T-cell (primary cell): ENCODE measurements at regions not wholly inside any gene's neighbourhood (a gene's known extent, or its start where the extent isn't known, plus 50 kb on each side); places are given as distances from the start of the nearest gene placed in this dataset.

Source experiments
- ATAC-seq, 4 experiments: fragments of 200-7000 bp in 3 of 4; fragments of 150-1000 bp in 1 of 4; cut with Tn5 transposase; replicated peaks in 1 of 4; 1 replicate in 3 of 4; 2 replicates in 1 of 4; pipeline ENCODE4 v1.10.0; 2021; ENCODE audit warnings: moderate library complexity in 3 of 4, mild to moderate bottlenecking in 2 of 4, moderate number of reproducible peaks in 1 of 4
- CTCF ChIA-PET, 2 donors: fragments of 300-600 bp; sonication (Branson Sonifier 250); formaldehyde crosslinking; loops; one replicate each; lab custom pipeline; 2022; ENCODE audit warnings: antibody characterized with exemption in 2 of 2; lab: Charles Lee
- POLR2A ChIA-PET, 2 donors: fragments of 300-600 bp; sonication (Branson Sonifier 250); formaldehyde crosslinking; loops; one replicate each; lab custom pipeline; 2022; ENCODE audit warnings: antibody characterized with exemption in 2 of 2; lab: Charles Lee
- DNase-seq, 35 experiments: peaks; one replicate each; pipeline versions ENCODE4 v3.0.0 to v3.0.0-alpha.2; 2013 to 2023
- H3K27ac ChIP-seq: one replicate; pipeline ENCODE4 v1.5.1; 2013; ENCODE audit warnings: low read length
- H3K27me3 ChIP-seq, 2 experiments: replicated peaks in 1 of 2; 1 replicate in 1 of 2; 2 replicates in 1 of 2; pipeline versions ENCODE4 v1.6.1 to v1.7.0; 2013; ENCODE audit warnings: low read length in 1 of 2, mixed read lengths in 1 of 2; ENCODE audit not compliant: control insufficient read depth in 2 of 2, insufficient read depth in 2 of 2; ENCODE audit errors: extremely low read depth in 1 of 2
- H3K36me3 ChIP-seq, 2 donors: 1 replicate in 1 of 2; 2 replicates in 1 of 2; pipeline versions ENCODE4 v1.6.1 to v1.7.0; 2013; ENCODE audit warnings: low read length in 1 of 2; ENCODE audit not compliant: control insufficient read depth in 2 of 2, insufficient read depth in 1 of 2; ENCODE audit errors: extremely low read depth in 1 of 2
- H3K4me1 ChIP-seq, 2 experiments: 1 replicate in 1 of 2; 2 replicates in 1 of 2; pipeline versions ENCODE4 v1.6.1 to v1.7.0; 2013; ENCODE audit warnings: low read length in 2 of 2, mixed read lengths in 1 of 2; ENCODE audit not compliant: insufficient read depth in 2 of 2, control insufficient read depth in 1 of 2; ENCODE audit errors: extremely low read depth in 1 of 2
- H3K4me3 ChIP-seq, 2 donors: 1 replicate in 1 of 2; 2 replicates in 1 of 2; pipeline versions ENCODE4 v1.5.1 to v1.7.0; 2013; ENCODE audit warnings: mild to moderate bottlenecking in 2 of 2, low read length in 1 of 2, moderate library complexity in 1 of 2; ENCODE audit not compliant: control insufficient read depth in 1 of 2; ENCODE audit errors: extremely low read depth in 1 of 2
- H3K9me3 ChIP-seq: 2 replicates; pipeline ENCODE4 v1.7.0; 2013
- H3K27ac Mint-ChIP-seq, 2 donors: one replicate each; pipeline ENCODE4 v1.8.0; 2020 to 2021; ENCODE audit warnings: mild to moderate bottlenecking in 2 of 2, mixed read lengths in 2 of 2
- H3K27me3 Mint-ChIP-seq, 2 donors: one replicate each; pipeline ENCODE4 v1.8.0; 2021 to 2022; ENCODE audit warnings: mixed read lengths in 2 of 2
- H3K36me3 Mint-ChIP-seq: one replicate; pipeline ENCODE4 v1.8.0; 2021; ENCODE audit warnings: mixed read lengths
- H3K4me1 Mint-ChIP-seq, 3 donors: one replicate each; pipeline ENCODE4 v1.8.0; 2020 to 2022; ENCODE audit warnings: mixed read lengths in 3 of 3, mild to moderate bottlenecking in 1 of 3
- H3K4me3 Mint-ChIP-seq, 3 donors: one replicate each; pipeline ENCODE4 v1.8.0; 2020 to 2022; ENCODE audit warnings: mild to moderate bottlenecking in 3 of 3, mixed read lengths in 3 of 3, moderate library complexity in 3 of 3
- H3K9me3 Mint-ChIP-seq, 3 donors: one replicate each; pipeline ENCODE4 v1.8.0; 2020 to 2022; ENCODE audit warnings: mixed read lengths in 3 of 3
- WGBS: methylation state at CpG from one replicate; pipeline ENCODE4 v1.1.5; 2013; ENCODE audit warnings: missing lambda C conversion rate; ENCODE audit not compliant: insufficient coverage; 5-methylcytosine and 5-hydroxymethylcytosine counted together

DNA sequence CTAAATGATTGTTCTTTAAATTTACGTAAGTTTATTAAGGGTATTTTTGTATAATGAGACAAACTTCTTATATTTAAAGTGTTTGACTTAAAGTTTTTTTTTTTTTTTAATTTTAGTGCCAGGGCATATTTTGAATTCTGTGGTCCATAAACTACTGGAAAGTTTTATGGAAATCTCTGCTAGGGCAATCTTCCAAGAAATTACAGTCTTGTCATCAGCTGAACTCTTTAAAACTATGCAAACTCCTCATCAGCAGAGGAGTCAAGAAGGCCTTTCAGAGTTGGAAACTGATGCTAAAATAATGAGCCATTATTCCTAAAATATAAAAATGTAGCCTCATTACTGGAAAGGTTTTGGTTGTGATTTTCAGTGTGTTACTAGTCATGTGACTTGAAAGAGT, 1201.9 kb downstream of the BRINP3 start:
- Mint-ChIP-seq H3K27me3 (no peaks in the 10 kb centered on the region), H3K27ac (no peak overlapping the region), H3K36me3 (no peaks in the 10 kb centered on the region), H3K9me3 (peaks cover 0 to 28% (median 6%) of the 10 kb centered on the region in 3 donors), H3K4me1 (no peaks in the 10 kb centered on the region), H3K4me3 (no peak overlapping the region)
- WGBS = no CpG with 5 or more reads among the region's 1 CpG
- Histone ChIP-seq H3K36me3 (no peaks in the 10 kb centered on the region), H3K27ac (no peak overlapping the region), H3K4me3 (no peak overlapping the region), H3K9me3 (no peaks in the 10 kb centered on the region), H3K4me1 (no peaks in the 10 kb centered on the region), H3K27me3 (no peaks in the 10 kb centered on the region)
- DNase-seq (no peak), ATAC-seq (no peak)
- POLR2A ChIA-PET = no interaction called here
- CTCF ChIA-PET = no interaction called here

DNA sequence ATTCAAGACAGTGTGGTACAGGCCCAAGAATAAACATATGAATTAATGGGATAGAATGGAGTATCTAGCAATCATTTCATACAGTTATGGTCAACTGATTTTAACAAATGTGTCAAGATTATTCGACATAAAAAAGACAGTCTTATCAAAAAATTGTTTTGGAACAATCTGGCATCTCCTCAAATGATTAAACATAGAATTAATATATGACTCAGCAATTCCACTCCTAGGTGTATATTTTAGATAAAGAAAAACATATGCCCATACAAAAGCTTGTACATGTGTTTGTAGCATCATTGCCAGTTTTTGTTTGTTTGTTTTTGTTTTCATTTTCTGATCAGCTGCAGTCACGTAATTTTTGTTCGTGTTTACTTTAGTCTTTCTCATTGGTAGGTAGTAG, 1188.3 kb downstream of the BRINP3 start:
- H3K4me1 Mint-ChIP-seq = no peaks in the 10 kb centered on the region
- no peak overlapping the region for H3K27ac Mint-ChIP-seq
- no peaks in the 10 kb centered on the region for H3K27me3 Mint-ChIP-seq
- H3K36me3 Mint-ChIP-seq = no peaks in the 10 kb centered on the region
- H3K4me3 Mint-ChIP-seq = no peak overlapping the region
- Histone ChIP-seq H3K4me1 (no peaks in the 10 kb centered on the region), H3K4me3 (no peak overlapping the region), H3K36me3 (no peaks in the 10 kb centered on the region), H3K9me3 (no peaks in the 10 kb centered on the region), H3K27me3 (no peaks in the 10 kb centered on the region), H3K27ac (no peak overlapping the region)
- WGBS = no CpG with 5 or more reads among the region's 3 CpGs
- ChIA-PET CTCF (no interaction called here), POLR2A (no interaction called here)
- ATAC-seq = no peak
- peaks cover 3 to 20% (median 20%) of the 10 kb centered on the region in 3 donors for H3K9me3 Mint-ChIP-seq
- no peak for DNase-seq

DNA sequence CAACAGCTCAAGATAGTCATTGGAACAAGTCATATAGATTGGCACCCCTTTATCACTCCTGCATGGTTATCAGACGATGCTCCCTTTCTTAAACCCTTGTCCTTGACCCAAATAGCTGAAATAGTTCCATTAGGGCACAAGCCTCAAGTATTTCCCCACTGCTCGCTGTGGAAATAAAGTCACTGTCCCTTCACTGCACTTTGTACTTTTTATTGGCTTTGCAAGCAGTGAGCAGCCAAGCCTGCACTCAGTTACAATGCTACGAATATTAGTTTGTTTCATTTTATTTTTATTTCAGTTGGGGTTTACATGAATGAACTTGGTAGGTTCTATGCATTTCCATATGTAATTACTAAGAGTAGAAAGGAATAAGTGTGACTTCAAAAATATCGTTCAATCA, 1176.4 kb downstream of the BRINP3 start:
- WGBS = 73% methylated on average over 2 of the region's 4 CpGs
- Histone ChIP-seq H3K4me3 (no peak overlapping the region), H3K4me1 (no peaks in the 10 kb centered on the region), H3K27ac (no peak overlapping the region), H3K9me3 (no peaks in the 10 kb centered on the region), H3K36me3 (no peaks in the 10 kb centered on the region), H3K27me3 (no peaks in the 10 kb centered on the region)
- DNase-seq = no peak
- Mint-ChIP-seq H3K4me3 (no peak overlapping the region), H3K4me1 (no peaks in the 10 kb centered on the region), H3K9me3 (peaks cover 12 to 18% (median 15%) of the 10 kb centered on the region in 3 donors), H3K27ac (no peak overlapping the region), H3K27me3 (no peaks in the 10 kb centered on the region), H3K36me3 (no peaks in the 10 kb centered on the region)
- ChIA-PET POLR2A (no interaction called here), CTCF (no interaction called here)
- ATAC-seq = no peak

DNA sequence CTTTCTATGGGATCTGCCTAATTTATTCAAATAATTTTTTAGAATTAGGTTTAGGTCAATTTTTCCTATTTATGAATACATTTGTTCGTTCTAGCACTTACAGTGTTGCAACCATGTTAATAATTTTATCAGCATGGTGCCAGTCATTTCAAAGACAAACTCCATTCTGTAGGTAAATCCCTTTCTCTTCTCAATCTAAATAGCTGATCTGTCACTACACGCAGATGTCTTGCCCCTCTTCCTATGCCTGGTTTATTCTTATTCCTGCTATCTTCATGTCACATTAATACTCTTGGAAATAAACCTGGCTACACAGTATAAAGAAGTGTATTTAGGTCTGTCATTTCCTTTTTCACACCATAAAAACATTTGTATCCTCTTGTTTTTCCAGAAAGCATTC, 1172.4 kb downstream of the BRINP3 start:
- Mint-ChIP-seq H3K4me3 (no peak overlapping the region), H3K36me3 (no peaks in the 10 kb centered on the region), H3K9me3 (peaks cover 4 to 14% (median 5%) of the 10 kb centered on the region in 3 donors), H3K27me3 (no peaks in the 10 kb centered on the region), H3K4me1 (no peaks in the 10 kb centered on the region), H3K27ac (no peak overlapping the region)
- no peaks in the 10 kb centered on the region for H3K4me1 ChIP-seq
- no peak overlapping the region for H3K27ac ChIP-seq
- H3K27me3 ChIP-seq = no peaks in the 10 kb centered on the region
- no peak for DNase-seq
- H3K9me3 ChIP-seq = no peaks in the 10 kb centered on the region
- H3K36me3 ChIP-seq = no peaks in the 10 kb centered on the region
- POLR2A ChIA-PET = no interaction called here
- H3K4me3 ChIP-seq = no peak overlapping the region
- WGBS = 33% methylated on average over 1 of the region's 2 CpGs
- CTCF ChIA-PET = no interaction called here
- ATAC-seq = no peak

DNA sequence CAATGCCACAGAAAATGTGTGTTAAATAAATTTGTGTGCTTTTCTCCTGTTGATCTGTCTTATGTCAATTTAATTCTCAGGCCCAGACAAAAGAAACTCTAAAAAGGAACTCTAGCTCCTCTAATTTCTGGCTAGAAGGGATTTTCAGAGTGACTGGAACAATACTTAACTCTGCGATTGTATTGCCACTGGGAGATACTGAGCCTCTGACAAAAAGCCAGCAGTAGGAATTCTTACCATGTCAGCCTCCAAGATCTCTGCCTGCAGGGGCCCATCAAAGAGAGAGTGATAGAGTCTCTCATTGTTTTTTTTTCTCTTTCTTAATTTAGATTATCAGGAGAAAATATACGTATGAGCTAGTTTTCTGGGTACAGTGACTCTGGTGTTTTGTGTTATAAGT, 1165.7 kb downstream of the BRINP3 start:
- no peaks in the 10 kb centered on the region for H3K27me3 Mint-ChIP-seq
- Histone ChIP-seq H3K27ac (no peak overlapping the region), H3K27me3 (no peaks in the 10 kb centered on the region), H3K36me3 (no peaks in the 10 kb centered on the region), H3K4me3 (no peak overlapping the region), H3K4me1 (no peaks in the 10 kb centered on the region), H3K9me3 (no peaks in the 10 kb centered on the region)
- ChIA-PET CTCF (no interaction called here), POLR2A (no interaction called here)
- H3K9me3 Mint-ChIP-seq = peaks cover 5 to 29% (median 8%) of the 10 kb centered on the region in 3 donors
- no peaks in the 10 kb centered on the region for H3K36me3 Mint-ChIP-seq
- ATAC-seq = no peak
- DNase-seq = no peak
- WGBS = 100% methylated on average over 1 of the region's 2 CpGs
- H3K4me3 Mint-ChIP-seq = no peak overlapping the region
- no peaks in the 10 kb centered on the region for H3K4me1 Mint-ChIP-seq
- no peak overlapping the region for H3K27ac Mint-ChIP-seq

DNA sequence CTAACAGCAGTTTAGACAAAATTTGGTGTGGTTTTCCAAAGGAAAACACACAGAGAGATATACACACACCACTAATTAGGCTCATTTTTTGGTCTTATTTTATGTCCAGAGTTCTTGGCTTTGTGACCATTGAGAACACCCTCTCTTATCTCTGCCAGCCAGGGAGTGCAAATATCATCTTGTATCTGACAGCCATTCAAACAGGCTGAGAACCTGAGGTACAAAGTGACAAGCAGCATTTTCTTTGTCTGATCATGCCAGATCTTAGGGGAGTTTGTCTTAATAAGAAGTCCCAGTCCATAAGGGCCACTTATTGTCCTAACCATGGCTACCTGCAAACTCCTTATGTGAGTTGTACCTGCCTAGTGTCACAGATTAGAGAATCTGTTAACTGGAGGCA, 1165.2 kb downstream of the BRINP3 start:
- H3K36me3 Mint-ChIP-seq = no peaks in the 10 kb centered on the region
- no peak overlapping the region for H3K4me3 Mint-ChIP-seq
- no peaks in the 10 kb centered on the region for H3K4me1 ChIP-seq
- H3K4me3 ChIP-seq = no peak overlapping the region
- no peaks in the 10 kb centered on the region for H3K9me3 ChIP-seq
- H3K27me3 Mint-ChIP-seq = no peaks in the 10 kb centered on the region
- H3K9me3 Mint-ChIP-seq = peaks cover 5 to 29% (median 8%) of the 10 kb centered on the region in 3 donors
- ATAC-seq (no peak), DNase-seq (no peak)
- H3K27ac ChIP-seq = no peak overlapping the region
- no peaks in the 10 kb centered on the region for H3K27me3 ChIP-seq
- H3K4me1 Mint-ChIP-seq = no peaks in the 10 kb centered on the region
- H3K27ac Mint-ChIP-seq = no peak overlapping the region
- CTCF ChIA-PET = no interaction called here
- POLR2A ChIA-PET = no interaction called here
- H3K36me3 ChIP-seq = no peaks in the 10 kb centered on the region

DNA sequence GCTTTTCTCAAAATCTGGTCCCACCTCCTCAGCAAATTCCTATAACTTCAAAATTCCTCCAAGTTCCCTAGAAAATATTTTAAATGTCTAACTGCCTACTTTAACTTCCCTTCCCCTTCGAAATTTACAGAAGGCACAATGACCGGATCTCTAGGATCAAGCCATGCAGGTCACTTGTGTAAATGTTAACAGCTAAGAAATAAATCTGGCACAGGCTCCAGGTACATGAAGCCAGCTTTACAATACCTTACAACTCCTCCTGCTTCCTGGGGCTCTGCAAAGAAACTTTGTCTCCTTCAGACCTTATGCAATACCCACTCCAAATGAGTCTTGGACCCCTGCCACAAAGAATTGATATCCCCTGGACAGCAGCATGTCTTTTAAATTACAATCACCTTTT, 1164.2 kb downstream of the BRINP3 start:
- Mint-ChIP-seq H3K4me1 (no peaks in the 10 kb centered on the region), H3K27ac (no peak overlapping the region), H3K4me3 (no peak overlapping the region), H3K27me3 (no peaks in the 10 kb centered on the region), H3K9me3 (peaks cover 5 to 28% (median 13%) of the 10 kb centered on the region in 3 donors), H3K36me3 (no peaks in the 10 kb centered on the region)
- Histone ChIP-seq H3K27ac (no peak overlapping the region), H3K4me1 (no peaks in the 10 kb centered on the region), H3K4me3 (no peak overlapping the region), H3K27me3 (no peaks in the 10 kb centered on the region), H3K36me3 (no peaks in the 10 kb centered on the region), H3K9me3 (no peaks in the 10 kb centered on the region)
- no peak for DNase-seq
- POLR2A ChIA-PET = no interaction called here
- ATAC-seq = no peak
- CTCF ChIA-PET = no interaction called here
- no CpG with 5 or more reads among the region's 2 CpGs for WGBS
